GM23338 (cell line): ENCODE measurements at regions not wholly inside any gene's neighbourhood (a gene's known extent, or its start where the extent isn't known, plus 50 kb on each side); places are given as distances from the start of the nearest gene placed in this dataset.
A peak's percentile ranks its signal among the peaks of the same experiment; 100 is the strongest.

Source experiments
- ATAC-seq: fragments of 200-7000 bp; cut with Tn5 transposase; 3 replicates; pipeline ENCODE4 v1.9.1; 2020
- DNase-seq: peaks from one replicate; pipeline ENCODE4 v3.0.0-alpha.2; 2015; ENCODE audit warnings: low spot score
- H2AFZ ChIP-seq: fragments of 200-600 bp; sonication (generic); 2 replicates; pipeline ENCODE4 v1.8.0; 2016; ENCODE audit warnings: antibody characterized with exemption, mild to moderate bottlenecking, moderate library complexity
- H3F3A ChIP-seq: fragments of 200-600 bp; sonication (generic); replicated peaks from 2 replicates; pipeline ENCODE4 v1.8.0; 2017; ENCODE audit warnings: antibody characterized with exemption, mixed run types, low read depth
- H3K27ac ChIP-seq: fragments of 200-600 bp; sonication (generic); 2 replicates; pipeline ENCODE4 v1.6.1; 2016; ENCODE audit warnings: low read depth
- H3K27me3 ChIP-seq: fragments of 200-600 bp; sonication (generic); 2 replicates; pipeline ENCODE4 v1.8.0; 2016; ENCODE audit warnings: mild to moderate bottlenecking, mixed run types, moderate library complexity; ENCODE audit not compliant: insufficient read depth
- H3K36me3 ChIP-seq: fragments of 200-600 bp; sonication (generic); 2 replicates; pipeline ENCODE4 v1.8.0; 2016; ENCODE audit warnings: mild to moderate bottlenecking; ENCODE audit not compliant: insufficient read depth
- H3K4me1 ChIP-seq: fragments of 200-600 bp; sonication (generic); 2 replicates; pipeline ENCODE4 v1.8.0; 2016; ENCODE audit warnings: mild to moderate bottlenecking, moderate library complexity; ENCODE audit not compliant: insufficient read depth
- H3K4me2 ChIP-seq: fragments of 200-600 bp; sonication (generic); 2 replicates; pipeline ENCODE4 v1.7.1; 2017; ENCODE audit warnings: mixed run types
- H3K4me3 ChIP-seq: fragments of 200-600 bp; sonication (generic); 2 replicates; pipeline ENCODE4 v1.6.1; 2016; ENCODE audit warnings: mixed run types
- H3K79me2 ChIP-seq: fragments of 200-600 bp; sonication (generic); replicated peaks from 2 replicates; pipeline ENCODE4 v1.8.0; 2017; ENCODE audit warnings: mild to moderate bottlenecking; ENCODE audit not compliant: insufficient read depth
- H3K9me2 ChIP-seq: fragments of 200-600 bp; sonication (generic); 2 replicates; pipeline ENCODE4 v1.8.0; 2017; ENCODE audit not compliant: insufficient read depth
- H4K20me1 ChIP-seq: fragments of 200-600 bp; sonication (generic); replicated peaks from 2 replicates; pipeline ENCODE4 v1.8.0; 2017; ENCODE audit warnings: mild to moderate bottlenecking; ENCODE audit not compliant: insufficient read depth
- H3K27ac Mint-ChIP-seq: 2 replicates; pipeline ENCODE4 v1.8.0; 2020; ENCODE audit warnings: inconsistent platforms, mild to moderate bottlenecking, moderate library complexity, mixed read lengths
- H3K27me3 Mint-ChIP-seq: 3 replicates; pipeline ENCODE4 v1.8.0; 2022; ENCODE audit warnings: low read depth, mild to moderate bottlenecking, moderate library complexity, mixed read lengths, inconsistent platforms; ENCODE audit not compliant: insufficient read depth, poor library complexity
- H3K36me3 Mint-ChIP-seq: 3 replicates; pipeline ENCODE4 v1.8.0; 2021; ENCODE audit warnings: low read depth, mild to moderate bottlenecking, inconsistent platforms, moderate library complexity, mixed read lengths
- H3K4me1 Mint-ChIP-seq: 3 replicates; pipeline ENCODE4 v1.8.0; 2020; ENCODE audit warnings: mild to moderate bottlenecking, inconsistent platforms, mixed read lengths
- H3K4me3 Mint-ChIP-seq: 3 replicates; pipeline ENCODE4 v1.8.0; 2021; ENCODE audit warnings: moderate library complexity, mild to moderate bottlenecking, inconsistent platforms, mixed read lengths
- H3K9me3 Mint-ChIP-seq: 3 replicates; pipeline ENCODE4 v1.8.0; 2020; ENCODE audit warnings: moderate library complexity, mild to moderate bottlenecking, inconsistent platforms, mixed read lengths
- CREB1 ChIP-seq: fragments of 250-450 bp; sonication (Bioruptor Pico); IDR thresholded peaks from 2 replicates; pipeline ENCODE4 v1.5.0; 2020; ENCODE audit warnings: low read depth, mild to moderate bottlenecking, moderate library complexity
- EZH2 ChIP-seq: fragments of 200-600 bp; sonication (generic); IDR thresholded peaks from one replicate; pipeline ENCODE4 v1.8.0; 2017; ENCODE audit warnings: antibody characterized with exemption, mild to moderate bottlenecking, low read depth; ENCODE audit not compliant: unreplicated experiment
- EZH2phosphoT487 ChIP-seq: fragments of 200-600 bp; sonication (generic); IDR thresholded peaks from one replicate; pipeline ENCODE4 v1.8.1; 2018; ENCODE audit warnings: antibody characterized with exemption; ENCODE audit not compliant: unreplicated experiment
- POLR2AphosphoS5 ChIP-seq: IDR thresholded peaks from 2 replicates; pipeline ENCODE4 v1.6.1; 2016; ENCODE audit warnings: antibody characterized with exemption, low read depth
- STAT1 ChIP-seq: IDR thresholded peaks from one replicate; pipeline ENCODE4 v1.6.1; 2016; ENCODE audit warnings: antibody characterized with exemption; ENCODE audit not compliant: unreplicated experiment
- ZNF114 ChIP-seq: fragments of 250-450 bp; sonication (Bioruptor Pico); IDR thresholded peaks from 2 replicates; pipeline ENCODE4 v1.5.0; 2020; ENCODE audit warnings: mild to moderate bottlenecking, moderate library complexity
- ZNF331 ChIP-seq: fragments of 250-450 bp; sonication (Bioruptor Pico); IDR thresholded peaks from 2 replicates; pipeline ENCODE4 v1.5.0; 2020; ENCODE audit warnings: low read depth, mild to moderate bottlenecking, moderate library complexity
- TF ChIP-seq, protein P1 (sequence below): fragments of 250-450 bp; sonication (Bioruptor Pico); IDR thresholded peaks from 2 replicates; pipeline ENCODE4 v1.5.0; 2020; ENCODE audit warnings: mild to moderate bottlenecking, moderate library complexity
- TF ChIP-seq, protein P2 (sequence below): IDR thresholded peaks from 2 replicates; pipeline ENCODE4 v1.6.1; 2016; ENCODE audit warnings: antibody characterized with exemption

GRCh38 chr12:61531195-61531594, 729.0 kb upstream of the USP15 start (continued):
- TF ChIP-seq, protein P1, sequence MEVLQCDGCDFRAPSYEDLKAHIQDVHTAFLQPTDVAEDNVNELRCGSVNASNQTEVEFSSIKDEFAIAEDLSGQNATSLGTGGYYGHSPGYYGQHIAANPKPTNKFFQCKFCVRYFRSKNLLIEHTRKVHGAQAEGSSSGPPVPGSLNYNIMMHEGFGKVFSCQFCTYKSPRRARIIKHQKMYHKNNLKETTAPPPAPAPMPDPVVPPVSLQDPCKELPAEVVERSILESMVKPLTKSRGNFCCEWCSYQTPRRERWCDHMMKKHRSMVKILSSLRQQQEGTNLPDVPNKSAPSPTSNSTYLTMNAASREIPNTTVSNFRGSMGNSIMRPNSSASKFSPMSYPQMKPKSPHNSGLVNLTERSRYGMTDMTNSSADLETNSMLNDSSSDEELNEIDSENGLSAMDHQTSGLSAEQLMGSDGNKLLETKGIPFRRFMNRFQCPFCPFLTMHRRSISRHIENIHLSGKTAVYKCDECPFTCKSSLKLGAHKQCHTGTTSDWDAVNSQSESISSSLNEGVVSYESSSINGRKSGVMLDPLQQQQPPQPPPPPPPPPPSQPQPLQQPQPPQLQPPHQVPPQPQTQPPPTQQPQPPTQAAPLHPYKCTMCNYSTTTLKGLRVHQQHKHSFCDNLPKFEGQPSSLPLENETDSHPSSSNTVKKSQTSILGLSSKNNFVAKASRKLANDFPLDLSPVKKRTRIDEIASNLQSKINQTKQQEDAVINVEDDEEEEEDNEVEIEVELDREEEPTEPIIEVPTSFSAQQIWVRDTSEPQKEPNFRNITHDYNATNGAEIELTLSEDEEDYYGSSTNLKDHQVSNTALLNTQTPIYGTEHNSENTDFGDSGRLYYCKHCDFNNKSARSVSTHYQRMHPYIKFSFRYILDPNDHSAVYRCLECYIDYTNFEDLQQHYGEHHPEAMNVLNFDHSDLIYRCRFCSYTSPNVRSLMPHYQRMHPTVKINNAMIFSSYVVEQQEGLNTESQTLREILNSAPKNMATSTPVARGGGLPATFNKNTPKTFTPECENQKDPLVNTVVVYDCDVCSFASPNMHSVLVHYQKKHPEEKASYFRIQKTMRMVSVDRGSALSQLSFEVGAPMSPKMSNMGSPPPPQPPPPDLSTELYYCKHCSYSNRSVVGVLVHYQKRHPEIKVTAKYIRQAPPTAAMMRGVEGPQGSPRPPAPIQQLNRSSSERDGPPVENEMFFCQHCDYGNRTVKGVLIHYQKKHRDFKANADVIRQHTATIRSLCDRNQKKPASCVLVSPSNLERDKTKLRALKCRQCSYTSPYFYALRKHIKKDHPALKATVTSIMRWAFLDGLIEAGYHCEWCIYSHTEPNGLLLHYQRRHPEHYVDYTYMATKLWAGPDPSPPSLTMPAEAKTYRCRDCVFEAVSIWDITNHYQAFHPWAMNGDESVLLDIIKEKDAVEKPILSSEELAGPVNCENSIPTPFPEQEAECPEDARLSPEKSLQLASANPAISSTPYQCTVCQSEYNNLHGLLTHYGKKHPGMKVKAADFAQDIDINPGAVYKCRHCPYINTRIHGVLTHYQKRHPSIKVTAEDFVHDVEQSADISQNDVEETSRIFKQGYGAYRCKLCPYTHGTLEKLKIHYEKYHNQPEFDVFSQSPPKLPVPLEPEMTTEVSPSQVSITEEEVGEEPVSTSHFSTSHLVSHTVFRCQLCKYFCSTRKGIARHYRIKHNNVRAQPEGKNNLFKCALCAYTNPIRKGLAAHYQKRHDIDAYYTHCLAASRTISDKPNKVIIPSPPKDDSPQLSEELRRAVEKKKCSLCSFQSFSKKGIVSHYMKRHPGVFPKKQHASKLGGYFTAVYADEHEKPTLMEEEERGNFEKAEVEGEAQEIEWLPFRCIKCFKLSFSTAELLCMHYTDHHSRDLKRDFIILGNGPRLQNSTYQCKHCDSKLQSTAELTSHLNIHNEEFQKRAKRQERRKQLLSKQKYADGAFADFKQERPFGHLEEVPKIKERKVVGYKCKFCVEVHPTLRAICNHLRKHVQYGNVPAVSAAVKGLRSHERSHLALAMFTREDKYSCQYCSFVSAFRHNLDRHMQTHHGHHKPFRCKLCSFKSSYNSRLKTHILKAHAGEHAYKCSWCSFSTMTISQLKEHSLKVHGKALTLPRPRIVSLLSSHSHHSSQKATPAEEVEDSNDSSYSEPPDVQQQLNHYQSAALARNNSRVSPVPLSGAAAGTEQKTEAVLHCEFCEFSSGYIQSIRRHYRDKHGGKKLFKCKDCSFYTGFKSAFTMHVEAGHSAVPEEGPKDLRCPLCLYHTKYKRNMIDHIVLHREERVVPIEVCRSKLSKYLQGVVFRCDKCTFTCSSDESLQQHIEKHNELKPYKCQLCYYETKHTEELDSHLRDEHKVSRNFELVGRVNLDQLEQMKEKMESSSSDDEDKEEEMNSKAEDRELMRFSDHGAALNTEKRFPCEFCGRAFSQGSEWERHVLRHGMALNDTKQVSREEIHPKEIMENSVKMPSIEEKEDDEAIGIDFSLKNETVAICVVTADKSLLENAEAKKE (CRISPR knock-in tag), result no peak
- TF ChIP-seq CREB1, result no peak
- TF ChIP-seq ZNF114 (CRISPR knock-in tag), result no peak
- TF ChIP-seq STAT1, result no peak

DNA sequence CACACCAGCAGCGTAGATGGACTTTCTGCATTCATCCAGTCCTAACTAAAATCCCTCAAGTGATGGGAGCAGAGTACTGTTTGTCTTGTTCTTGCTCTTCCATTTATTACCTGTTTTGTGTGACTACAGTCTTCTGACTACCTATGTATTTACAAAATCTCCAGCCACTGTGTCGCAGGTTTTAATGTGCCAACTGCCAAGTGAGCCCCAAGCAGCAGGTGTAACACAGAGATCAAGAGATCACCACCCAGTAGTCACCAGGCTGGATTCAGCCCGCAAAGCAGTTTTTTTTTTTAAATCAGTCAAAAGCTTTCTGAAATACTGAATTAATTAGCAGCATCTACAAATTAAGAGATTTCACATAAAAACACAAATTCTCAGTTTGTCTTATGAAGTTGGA, 724.1 kb upstream of the USP15 start:
- no peak overlapping the region for H3K27ac Mint-ChIP-seq
- Histone ChIP-seq H3F3A (no peaks in the 10 kb centered on the region), H3K4me1 (no peaks in the 10 kb centered on the region), H4K20me1 (no peaks in the 10 kb centered on the region), H3K27me3 (no peaks in the 10 kb centered on the region), H3K4me2 (no peak overlapping the region), H3K9me2 (0 out of 2 replicates have a peak, but pooled peaks cover 3% of the 10 kb centered on the region), H3K36me3 (no peaks in the 10 kb centered on the region), H3K79me2 (no peaks in the 10 kb centered on the region), H2AFZ (0 out of 2 replicates have a peak overlapping the region, but pooled peaks have one; percentile 0), H3K4me3 (no peak overlapping the region), H3K27ac (no peak overlapping the region)
- H3K4me3 Mint-ChIP-seq, result no peak overlapping the region
- H3K4me1 Mint-ChIP-seq, result no peaks in the 10 kb centered on the region
- ATAC-seq, result no peak
- no peaks in the 10 kb centered on the region for H3K27me3 Mint-ChIP-seq
- no peaks in the 10 kb centered on the region for H3K36me3 Mint-ChIP-seq
- H3K9me3 Mint-ChIP-seq, result no peaks in the 10 kb centered on the region
- DNase-seq, result no peak
- TF ChIP-seq ZNF331 (CRISPR knock-in tag) (no peak), EZH2 (no peak), POLR2AphosphoS5 (no peak), ZNF114 (CRISPR knock-in tag) (no peak), STAT1 (no peak), EZH2phosphoT487 (no peak), CREB1 (no peak)
- TF ChIP-seq, protein P2, sequence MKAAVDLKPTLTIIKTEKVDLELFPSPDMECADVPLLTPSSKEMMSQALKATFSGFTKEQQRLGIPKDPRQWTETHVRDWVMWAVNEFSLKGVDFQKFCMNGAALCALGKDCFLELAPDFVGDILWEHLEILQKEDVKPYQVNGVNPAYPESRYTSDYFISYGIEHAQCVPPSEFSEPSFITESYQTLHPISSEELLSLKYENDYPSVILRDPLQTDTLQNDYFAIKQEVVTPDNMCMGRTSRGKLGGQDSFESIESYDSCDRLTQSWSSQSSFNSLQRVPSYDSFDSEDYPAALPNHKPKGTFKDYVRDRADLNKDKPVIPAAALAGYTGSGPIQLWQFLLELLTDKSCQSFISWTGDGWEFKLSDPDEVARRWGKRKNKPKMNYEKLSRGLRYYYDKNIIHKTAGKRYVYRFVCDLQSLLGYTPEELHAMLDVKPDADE, result no peak
- TF ChIP-seq, protein P1 (CRISPR knock-in tag), result no peak
